ENCODE measurements at regions not wholly inside any gene's neighbourhood (a gene's known extent, or its start where the extent isn't known, plus 50 kb on each side); places are given as distances from the start of the nearest gene placed in this dataset.

GRCh38 chr2:235160281-235160810 lies 208.5 kb downstream of the SH3BP4 start:
- TF ChIP-seq ZFX (IDR thresholded peaks at IDR 0.05) (no peak), CTCF (conservative IDR thresholded peaks at IDR 0.05) (no peak)
- no peak overlapping the region for H3K27ac ChIP-seq

- TF ChIP-seq CTCF (conservative IDR thresholded peaks at IDR 0.05) (no peak), ZFX (IDR thresholded peaks at IDR 0.05) (no peak)
- H3K27ac ChIP-seq, result no peak overlapping the region
Measured at GRCh38 chr2:235161565-235161964, 209.7 kb downstream of the SH3BP4 start.

GRCh38 chr2:235162082-235162836 lies 210.4 kb downstream of the SH3BP4 start:
- no peak for TF ChIP-seq ZFX (IDR thresholded peaks at IDR 0.05)
- no peak for TF ChIP-seq CTCF (conservative IDR thresholded peaks at IDR 0.05)
- H3K27ac ChIP-seq, result no peak overlapping the region

- no peak for TF ChIP-seq CTCF (conservative IDR thresholded peaks at IDR 0.05)
- no peak for TF ChIP-seq ZFX (IDR thresholded peaks at IDR 0.05)
- H3K27ac ChIP-seq, result no peak overlapping the region
Measured at GRCh38 chr2:235162837-235163197, 211.0 kb downstream of the SH3BP4 start.

GRCh38 chr2:235165136-235165535 lies 213.3 kb downstream of the SH3BP4 start:
- no peak for TF ChIP-seq CTCF (conservative IDR thresholded peaks at IDR 0.05)
- no peak for TF ChIP-seq ZFX (IDR thresholded peaks at IDR 0.05)
- no peak overlapping the region for H3K27ac ChIP-seq

- no peak overlapping the region for H3K27ac ChIP-seq
- TF ChIP-seq ZFX (IDR thresholded peaks at IDR 0.05) (no peak), CTCF (conservative IDR thresholded peaks at IDR 0.05) (no peak)
Measured at GRCh38 chr2:235165631-235166030, 213.8 kb downstream of the SH3BP4 start.

GRCh38 chr2:235168174-235168979 lies 216.6 kb downstream of the SH3BP4 start:
- TF ChIP-seq CTCF (conservative IDR thresholded peaks at IDR 0.05) (no peak), ZFX (IDR thresholded peaks at IDR 0.05) (no peak)
- no peak overlapping the region for H3K27ac ChIP-seq
